Keratinocyte (primary cell): ENCODE measurements at regions not wholly inside any gene's neighbourhood (a gene's known extent, or its start where the extent isn't known, plus 50 kb on each side); places are given as distances from the start of the nearest gene placed in this dataset.

ENCODE experiments used
- DNase-seq: peaks from one replicate; pipeline ENCODE4 v3.0.0-alpha.2; 2011; ENCODE audit warnings: low read depth, missing footprints, low spot score
- FAIRE-seq: peaks from 2 replicates; lab custom pipeline; 2011; peaks lifted over from hg19 to GRCh38; lab: Jason Lieb, UNC
- H2AFZ ChIP-seq: 2 replicates; pipeline ENCODE4 v1.6.0; 2012; ENCODE audit warnings: low read length, control low read depth, inconsistent platforms; ENCODE audit not compliant: control insufficient read depth
- H3K27ac ChIP-seq: 2 replicates; pipeline ENCODE4 v1.5.1; 2011; ENCODE audit warnings: low read length; ENCODE audit not compliant: control insufficient read depth, insufficient read depth
- H3K27me3 ChIP-seq: 3 replicates; pipeline ENCODE4 v1.6.0; 2011; ENCODE audit warnings: low read length; ENCODE audit not compliant: control insufficient read depth, insufficient read depth; ENCODE audit errors: extremely low read depth
- H3K36me3 ChIP-seq, 2 experiments: 2 replicates in 1 of 2; 3 replicates in 1 of 2; pipeline ENCODE4 v1.5.1; 2011; ENCODE audit warnings: low read length in 2 of 2, mild to moderate bottlenecking in 1 of 2; ENCODE audit not compliant: control insufficient read depth in 2 of 2, insufficient read depth in 2 of 2; ENCODE audit errors: extremely low read depth in 1 of 2
- H3K4me1 ChIP-seq: 3 replicates; pipeline ENCODE4 v1.5.1; 2011; ENCODE audit warnings: low read length; ENCODE audit not compliant: control insufficient read depth, insufficient read depth; ENCODE audit errors: extremely low read depth
- H3K4me2 ChIP-seq: 3 replicates; pipeline ENCODE4 v1.6.0; 2011; ENCODE audit warnings: low read depth, low read length; ENCODE audit not compliant: control insufficient read depth, insufficient read depth; ENCODE audit errors: extremely low read depth
- H3K4me3 ChIP-seq, 3 experiments: fragments of 200-600 bp in 1 of 3; sonication (generic) in 1 of 3; 2 replicates in 2 of 3; 3 replicates in 1 of 3; pipeline ENCODE4 v1.5.1; 2011 to 2016; ENCODE audit warnings: low read length in 3 of 3, mild to moderate bottlenecking in 3 of 3, control low read depth in 2 of 3, inconsistent platforms in 1 of 3, low read depth in 1 of 3, mixed read lengths in 1 of 3, mixed run types in 1 of 3, moderate library complexity in 1 of 3; ENCODE audit not compliant: control insufficient read depth in 2 of 3, insufficient read depth in 2 of 3; ENCODE audit errors: extremely low read depth in 1 of 3
- H3K79me2 ChIP-seq: 2 replicates; pipeline ENCODE4 v1.6.0; 2012; ENCODE audit warnings: low read length; ENCODE audit not compliant: control insufficient read depth, insufficient read depth
- H3K9ac ChIP-seq: 3 replicates; pipeline ENCODE4 v1.6.0; 2011; ENCODE audit warnings: low read length; ENCODE audit not compliant: control insufficient read depth, insufficient read depth; ENCODE audit errors: extremely low read depth
- H3K9me1 ChIP-seq: 3 replicates; pipeline ENCODE4 v1.6.0; 2011; ENCODE audit warnings: low read length; ENCODE audit not compliant: control insufficient read depth, insufficient read depth; ENCODE audit errors: extremely low read depth
- H3K9me3 ChIP-seq: 2 replicates; pipeline ENCODE4 v1.5.1; 2012; ENCODE audit warnings: low read depth, low read length; ENCODE audit not compliant: control insufficient read depth
- H4K20me1 ChIP-seq: 3 replicates; pipeline ENCODE4 v1.6.0; 2011; ENCODE audit warnings: low read length; ENCODE audit not compliant: control insufficient read depth, insufficient read depth; ENCODE audit errors: extremely low read depth
- EZH2 ChIP-seq: IDR thresholded peaks from one replicate; pipeline ENCODE4 v1.6.1; 2012; ENCODE audit warnings: inconsistent platforms, mild to moderate bottlenecking, low read length, moderate library complexity
- dilution Hi-C: fragments of 300-500 bp; cut with MboI; formaldehyde crosslinking; loops from one replicate; pipeline ENCODE4 v1.7.0; 2020; ENCODE audit warnings: low sequenced_read_pairs; ENCODE audit not compliant: extremely low pct_ligation_motif_present
- TF ChIP-seq, protein P1 (sequence below), 3 experiments: IDR thresholded peaks in 1 of 3; conservative IDR thresholded peaks in 1 of 3; optimal IDR thresholded peaks in 1 of 3; 2 replicates in 2 of 3; 3 replicates in 1 of 3; pipeline versions ENCODE3 to v1.5.1; 2011; ENCODE audit warnings: low read length in 3 of 3, mild to moderate bottlenecking in 3 of 3, moderate library complexity in 2 of 3, control low read depth in 1 of 3, inconsistent platforms in 1 of 3; ENCODE audit not compliant: insufficient read depth in 2 of 3; ENCODE audit errors: extremely low read depth in 1 of 3

DNA sequence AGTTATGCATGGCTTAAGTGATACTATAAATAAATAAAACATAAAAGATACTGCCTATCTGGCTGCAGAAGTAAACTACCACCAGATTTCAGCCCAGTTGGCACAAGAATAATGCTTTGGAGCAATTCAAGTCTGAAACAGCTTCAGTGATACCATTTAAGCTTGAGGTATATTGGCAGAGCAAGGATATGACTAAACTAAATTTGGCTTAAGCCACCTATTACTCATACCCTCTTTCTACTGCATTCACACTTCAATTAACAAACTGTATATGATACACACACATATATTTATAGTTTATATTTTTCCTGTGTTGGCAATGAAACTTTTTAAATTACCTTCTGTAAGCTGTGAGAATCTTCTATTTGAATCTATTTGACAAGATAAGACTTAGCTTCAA, 431.9 kb downstream of the ANXA1 start:
- Histone ChIP-seq H3K4me2 (no peak overlapping the region), H3K9ac (no peak overlapping the region), H3K4me3 (no peak overlapping the region), H3K79me2 (no peaks in the 10 kb centered on the region), H2AFZ (no peak overlapping the region), H3K4me1 (no peaks in the 10 kb centered on the region), H3K9me1 (no peaks in the 10 kb centered on the region), H3K36me3 (no peaks in the 10 kb centered on the region), H4K20me1 (no peaks in the 10 kb centered on the region), H3K9me3 (no peaks in the 10 kb centered on the region), H3K27ac (no peak overlapping the region), H3K27me3 (no peaks in the 10 kb centered on the region)
- DNase-seq (no peak), FAIRE-seq (peak; percentile 60)
- TF ChIP-seq, protein P1, sequence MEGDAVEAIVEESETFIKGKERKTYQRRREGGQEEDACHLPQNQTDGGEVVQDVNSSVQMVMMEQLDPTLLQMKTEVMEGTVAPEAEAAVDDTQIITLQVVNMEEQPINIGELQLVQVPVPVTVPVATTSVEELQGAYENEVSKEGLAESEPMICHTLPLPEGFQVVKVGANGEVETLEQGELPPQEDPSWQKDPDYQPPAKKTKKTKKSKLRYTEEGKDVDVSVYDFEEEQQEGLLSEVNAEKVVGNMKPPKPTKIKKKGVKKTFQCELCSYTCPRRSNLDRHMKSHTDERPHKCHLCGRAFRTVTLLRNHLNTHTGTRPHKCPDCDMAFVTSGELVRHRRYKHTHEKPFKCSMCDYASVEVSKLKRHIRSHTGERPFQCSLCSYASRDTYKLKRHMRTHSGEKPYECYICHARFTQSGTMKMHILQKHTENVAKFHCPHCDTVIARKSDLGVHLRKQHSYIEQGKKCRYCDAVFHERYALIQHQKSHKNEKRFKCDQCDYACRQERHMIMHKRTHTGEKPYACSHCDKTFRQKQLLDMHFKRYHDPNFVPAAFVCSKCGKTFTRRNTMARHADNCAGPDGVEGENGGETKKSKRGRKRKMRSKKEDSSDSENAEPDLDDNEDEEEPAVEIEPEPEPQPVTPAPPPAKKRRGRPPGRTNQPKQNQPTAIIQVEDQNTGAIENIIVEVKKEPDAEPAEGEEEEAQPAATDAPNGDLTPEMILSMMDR (optimal IDR thresholded peaks at IDR 0.05 in 1 of 3, IDR thresholded peaks at IDR 0.05 in 1 of 3, conservative IDR thresholded peaks at IDR 0.05 in 1 of 3; ENCODE audit: extremely low read depth in 1 of 3, insufficient read depth in 2 of 3, low read length in 3 of 3) = no peak
- no peak for TF ChIP-seq EZH2
- dilution Hi-C loops = no loop called here

DNA sequence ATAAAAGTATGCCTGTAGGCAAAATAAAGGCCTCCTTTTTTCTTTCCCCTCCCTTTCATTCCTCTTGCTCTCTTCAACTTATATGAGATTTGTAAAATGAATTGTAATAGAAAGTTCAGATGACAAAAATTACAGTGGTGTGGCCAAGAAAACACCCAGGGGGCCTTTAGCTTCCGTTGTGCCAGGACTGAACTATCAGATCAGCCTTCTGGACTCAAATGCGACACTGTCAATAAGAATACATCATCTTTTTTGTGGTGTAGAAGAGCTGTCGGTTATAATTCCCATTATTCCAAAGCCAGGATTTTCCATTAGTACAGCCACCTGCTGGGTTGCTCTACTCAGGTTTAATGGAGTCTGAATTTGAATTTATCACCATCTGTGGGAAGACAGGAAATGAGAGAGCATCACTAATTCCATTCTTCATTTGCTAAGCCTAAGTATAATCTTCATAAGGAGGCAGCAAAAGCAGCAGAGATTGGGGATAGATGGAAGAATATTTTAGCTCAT, 443.4 kb downstream of the ANXA1 start:
- H3K9me3 ChIP-seq = no peaks in the 10 kb centered on the region
- H3K79me2 ChIP-seq = no peaks in the 10 kb centered on the region
- no peak overlapping the region for H3K9ac ChIP-seq
- no peaks in the 10 kb centered on the region for H3K27me3 ChIP-seq
- dilution Hi-C loops = no loop called here
- TF ChIP-seq EZH2 = no peak
- TF ChIP-seq, protein P1 (optimal IDR thresholded peaks at IDR 0.05 in 1 of 3, IDR thresholded peaks at IDR 0.05 in 1 of 3, conservative IDR thresholded peaks at IDR 0.05 in 1 of 3; ENCODE audit: extremely low read depth in 1 of 3, insufficient read depth in 2 of 3, low read length in 3 of 3) = no peak
- H2AFZ ChIP-seq = no peak overlapping the region
- H3K4me2 ChIP-seq = no peak overlapping the region
- FAIRE-seq (no peak), DNase-seq (no peak)
- no peak overlapping the region for H3K4me3 ChIP-seq
- no peaks in the 10 kb centered on the region for H3K36me3 ChIP-seq
- no peaks in the 10 kb centered on the region for H4K20me1 ChIP-seq
- H3K9me1 ChIP-seq = no peaks in the 10 kb centered on the region
- H3K4me1 ChIP-seq = no peaks in the 10 kb centered on the region
- H3K27ac ChIP-seq = no peak overlapping the region
